Mesenchymal stem cell (in vitro differentiated cells and primary cell): ENCODE measurements at regions not wholly inside any gene's neighbourhood (a gene's known extent, or its start where the extent isn't known, plus 50 kb on each side); places are given as distances from the start of the nearest gene placed in this dataset.
A peak's percentile ranks its signal among the peaks of the same experiment; 100 is the strongest.

Source experiments
- DNase-seq: peaks from one replicate; pipeline ENCODE4 v3.0.0-alpha.2; 2013
- H2AFZ ChIP-seq: one replicate; pipeline ENCODE4 v1.6.1; 2013; ENCODE audit warnings: low read depth, mild to moderate bottlenecking, control low read depth, inconsistent platforms, low read length, moderate library complexity
- H2AK5ac ChIP-seq: 2 replicates; pipeline ENCODE4 v1.6.1; 2013; ENCODE audit warnings: low read length, moderate library complexity, mild to moderate bottlenecking, inconsistent platforms; ENCODE audit not compliant: severe bottlenecking
- H2BK120ac ChIP-seq: one replicate; pipeline ENCODE4 v1.6.1; 2013; ENCODE audit warnings: low read depth, mild to moderate bottlenecking, inconsistent platforms, low read length, moderate library complexity
- H2BK12ac ChIP-seq, 2 experiments: one replicate each; pipeline ENCODE4 v1.6.1; 2013; ENCODE audit warnings: inconsistent platforms in 2 of 2, low read length in 2 of 2, mild to moderate bottlenecking in 2 of 2, moderate library complexity in 2 of 2, control low read depth in 1 of 2
- H2BK15ac ChIP-seq: one replicate; pipeline ENCODE4 v1.6.1; 2013; ENCODE audit warnings: mild to moderate bottlenecking, low read depth, inconsistent platforms; ENCODE audit not compliant: poor library complexity, severe bottlenecking
- H2BK5ac ChIP-seq: 2 replicates; pipeline ENCODE4 v1.6.1; 2013; ENCODE audit warnings: low read depth, mild to moderate bottlenecking, low read length, control low read depth, inconsistent platforms; ENCODE audit not compliant: poor library complexity, severe bottlenecking
- H3K14ac ChIP-seq, 2 experiments: one replicate each; pipeline ENCODE4 v1.6.1; 2013; ENCODE audit warnings: inconsistent platforms in 2 of 2, low read length in 2 of 2, control low read depth in 1 of 2, mild to moderate bottlenecking in 1 of 2, moderate library complexity in 1 of 2
- H3K18ac ChIP-seq, 2 experiments: one replicate each; pipeline ENCODE4 v1.6.1; 2013; ENCODE audit warnings: inconsistent platforms in 2 of 2, low read length in 2 of 2, control low read depth in 1 of 2, low read depth in 1 of 2, mild to moderate bottlenecking in 1 of 2
- H3K23ac ChIP-seq, 2 experiments: one replicate each; pipeline ENCODE4 v1.6.1; 2013; ENCODE audit warnings: inconsistent platforms in 2 of 2, low read length in 2 of 2, mild to moderate bottlenecking in 2 of 2, moderate library complexity in 2 of 2, control low read depth in 1 of 2
- H3K27ac ChIP-seq: 2 replicates; pipeline ENCODE4 v1.5.1; 2013; ENCODE audit warnings: mild to moderate bottlenecking, moderate library complexity, low read length, control low read depth, inconsistent platforms; ENCODE audit not compliant: poor library complexity, severe bottlenecking
- H3K27me3 ChIP-seq, 2 experiments: 2 replicates each; pipeline versions ENCODE4 v1.6.1 to v1.7.0; 2013; ENCODE audit warnings: low read length in 2 of 2, mild to moderate bottlenecking in 2 of 2, moderate library complexity in 2 of 2, control low read depth in 1 of 2, inconsistent platforms in 1 of 2; ENCODE audit not compliant: control insufficient read depth in 1 of 2, insufficient read depth in 1 of 2
- H3K36me3 ChIP-seq, 2 experiments: 2 replicates each; pipeline versions ENCODE4 v1.6.1 to v1.7.0; 2013; ENCODE audit warnings: low read length in 2 of 2, control low read depth in 1 of 2, inconsistent platforms in 1 of 2, low read depth in 1 of 2, mild to moderate bottlenecking in 1 of 2; ENCODE audit not compliant: insufficient read depth in 2 of 2, control insufficient read depth in 1 of 2
- H3K4ac ChIP-seq, 2 experiments: one replicate each; pipeline ENCODE4 v1.6.1; 2013; ENCODE audit warnings: inconsistent platforms in 2 of 2, low read length in 2 of 2, mild to moderate bottlenecking in 2 of 2, moderate library complexity in 2 of 2, control low read depth in 1 of 2, low read depth in 1 of 2
- H3K4me1 ChIP-seq: 2 replicates; pipeline ENCODE4 v1.6.1; 2013; ENCODE audit warnings: low read depth, low read length, control low read depth; ENCODE audit not compliant: control insufficient read depth, insufficient read depth
- H3K4me2 ChIP-seq: 2 replicates; pipeline ENCODE4 v1.6.1; 2013; ENCODE audit warnings: low read length, mild to moderate bottlenecking, inconsistent platforms; ENCODE audit not compliant: poor library complexity, severe bottlenecking
- H3K4me3 ChIP-seq, 2 experiments: 2 replicates each; pipeline versions ENCODE4 v1.5.1 to v1.7.0; 2013; ENCODE audit warnings: low read length in 2 of 2, mild to moderate bottlenecking in 2 of 2, control low read depth in 1 of 2, low read depth in 1 of 2; ENCODE audit not compliant: insufficient read depth in 1 of 2
- H3K79me1 ChIP-seq: replicated peaks from 2 replicates; pipeline ENCODE4 v1.6.1; 2013; ENCODE audit warnings: mild to moderate bottlenecking, control low read depth, low read length, inconsistent platforms; ENCODE audit not compliant: poor library complexity, severe bottlenecking
- H3K9ac ChIP-seq: 2 replicates; pipeline ENCODE4 v1.7.0; 2013; ENCODE audit warnings: mild to moderate bottlenecking, low read length, moderate library complexity
- H3K9me3 ChIP-seq: 2 replicates; pipeline ENCODE4 v1.7.0; 2013; ENCODE audit warnings: mild to moderate bottlenecking, low read length; ENCODE audit not compliant: control insufficient read depth
- H4K8ac ChIP-seq: one replicate; pipeline ENCODE4 v1.6.1; 2013; ENCODE audit warnings: inconsistent platforms, mild to moderate bottlenecking, low read length, moderate library complexity
- H4K91ac ChIP-seq: one replicate; pipeline ENCODE4 v1.6.1; 2013; ENCODE audit warnings: mild to moderate bottlenecking, low read length, inconsistent platforms
- WGBS: methylation state at CpG from one replicate; pipeline ENCODE4 v1.1.7; 2013; ENCODE audit warnings: mixed read lengths; 5-methylcytosine and 5-hydroxymethylcytosine counted together

DNA sequence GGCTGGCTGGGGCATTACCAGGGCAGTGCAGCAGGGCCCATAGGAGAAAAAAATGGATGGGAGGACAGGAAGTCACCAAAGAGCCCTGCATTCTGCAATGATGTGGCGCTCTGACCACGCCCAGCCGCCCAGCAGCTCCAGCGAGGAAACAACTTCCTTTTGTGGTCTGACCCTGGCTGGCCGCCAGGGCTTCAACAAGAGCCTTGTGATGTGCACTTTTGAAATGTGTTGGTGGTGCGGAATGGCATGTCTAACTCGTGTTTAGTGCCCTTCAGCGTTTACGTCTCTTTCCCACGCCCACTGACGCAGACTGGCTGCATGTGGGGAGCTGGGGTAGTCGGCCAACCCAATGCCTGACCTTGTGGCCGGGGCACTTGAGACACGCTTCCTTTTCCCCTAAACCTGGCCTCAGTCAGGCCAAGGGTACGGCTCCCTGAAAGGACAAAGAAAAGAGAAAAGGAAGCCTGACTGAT is 81.9 kb upstream of the CTNNB1 start:
- no peak overlapping the region for H3K4me2 ChIP-seq
- no peak overlapping the region for H2AK5ac ChIP-seq
- H2BK12ac ChIP-seq: peak overlapping the region in 1 of 2 experiments; percentile 49
- no peak overlapping the region for H2BK120ac ChIP-seq
- peak; percentile 100 for DNase-seq
- H3K27me3 ChIP-seq: peaks cover 0 to 6% of the 10 kb centered on the region in 2 experiments
- H3K23ac ChIP-seq: no peak overlapping the region
- peaks cover 5% of the 10 kb centered on the region for H3K9me3 ChIP-seq
- H3K14ac ChIP-seq: no peak overlapping the region
- no peak overlapping the region for H2BK5ac ChIP-seq
- peak overlapping the region in 1 of 2 experiments; percentile 3 for H3K4ac ChIP-seq
- no peaks in the 10 kb centered on the region for H3K36me3 ChIP-seq
- peak overlapping the region; percentile 21 for H2AFZ ChIP-seq
- peak overlapping the region; percentile 66 for H4K8ac ChIP-seq
- peak overlapping the region; percentile 4 to 77 for H3K18ac ChIP-seq
- peak overlapping the region; percentile 30 for H3K27ac ChIP-seq
- H3K9ac ChIP-seq: no peak overlapping the region
- H4K91ac ChIP-seq: peak overlapping the region; percentile 25
- peak overlapping the region; percentile 86 for H2BK15ac ChIP-seq
- WGBS: 6% methylated on average over 15 of the region's 15 CpGs
- peaks cover 12% of the 10 kb centered on the region for H3K4me1 ChIP-seq
- no peaks in the 10 kb centered on the region for H3K79me1 ChIP-seq
- no peak overlapping the region for H3K4me3 ChIP-seq

DNA sequence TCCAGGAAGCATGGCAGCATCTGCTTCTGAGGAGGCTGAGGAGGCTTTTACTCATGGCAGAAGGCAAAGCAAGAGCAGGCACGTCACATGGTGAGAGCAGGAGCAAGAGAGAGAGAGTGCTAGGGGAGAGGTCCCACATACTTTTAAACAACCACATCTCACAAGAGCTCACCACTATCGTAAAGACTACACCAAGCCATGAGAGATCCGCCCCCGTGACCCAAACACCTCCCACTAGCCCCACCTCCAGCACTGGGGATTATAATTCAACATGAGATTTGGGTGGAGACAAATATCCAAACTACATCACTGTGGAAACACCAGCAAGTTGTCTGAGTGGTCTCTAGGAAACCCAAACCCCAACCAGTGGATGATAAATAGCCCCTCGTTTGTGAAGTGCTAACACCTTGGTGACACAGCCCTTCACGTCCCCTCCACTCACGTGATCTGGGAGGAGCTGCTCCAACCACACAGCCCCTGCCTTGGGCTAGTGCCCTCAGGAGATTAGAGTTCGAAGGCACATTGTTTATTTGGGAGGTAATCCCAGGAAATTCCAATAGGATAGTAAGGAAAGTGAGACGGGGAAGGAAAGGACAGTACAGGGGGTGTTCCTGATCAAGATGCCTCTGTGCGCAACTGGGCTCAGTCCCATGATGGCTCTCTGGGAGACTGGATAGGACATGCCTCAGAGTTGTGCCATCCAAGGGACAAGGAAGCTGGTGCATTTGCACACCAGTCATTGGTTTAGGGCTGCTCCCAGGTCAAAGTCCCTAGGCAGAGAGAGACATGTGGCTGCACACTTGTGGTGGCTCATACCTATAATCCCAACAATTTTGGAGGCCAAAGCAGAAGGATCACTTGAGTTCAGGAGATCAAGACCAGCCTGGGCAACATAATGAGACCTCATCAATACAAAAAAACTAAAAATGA is 80.6 kb upstream of the CTNNB1 start:
- no peak overlapping the region for H3K4me2 ChIP-seq
- no peaks in the 10 kb centered on the region for H3K79me1 ChIP-seq
- H2AFZ ChIP-seq: no peak overlapping the region
- no peak overlapping the region for H2BK15ac ChIP-seq
- peak overlapping the region in 1 of 2 experiments; percentile 37 for H3K18ac ChIP-seq
- H3K4ac ChIP-seq: no peak overlapping the region
- no peaks in the 10 kb centered on the region for H3K36me3 ChIP-seq
- no peak overlapping the region for H3K4me3 ChIP-seq
- no peak overlapping the region for H2BK5ac ChIP-seq
- H3K23ac ChIP-seq: no peak overlapping the region
- no peak overlapping the region for H2AK5ac ChIP-seq
- peaks cover 12% of the 10 kb centered on the region for H3K4me1 ChIP-seq
- H3K27me3 ChIP-seq: peaks cover 0 to 6% of the 10 kb centered on the region in 2 experiments
- peak; percentile 22 for DNase-seq
- WGBS: 83% methylated on average over 9 of the region's 10 CpGs
- H4K91ac ChIP-seq: no peak overlapping the region
- H2BK12ac ChIP-seq: no peak overlapping the region
- no peak overlapping the region for H3K27ac ChIP-seq
- no peak overlapping the region for H4K8ac ChIP-seq
- no peak overlapping the region for H3K9ac ChIP-seq
- H3K14ac ChIP-seq: no peak overlapping the region
- peaks cover 5% of the 10 kb centered on the region for H3K9me3 ChIP-seq
- no peak overlapping the region for H2BK120ac ChIP-seq

DNA sequence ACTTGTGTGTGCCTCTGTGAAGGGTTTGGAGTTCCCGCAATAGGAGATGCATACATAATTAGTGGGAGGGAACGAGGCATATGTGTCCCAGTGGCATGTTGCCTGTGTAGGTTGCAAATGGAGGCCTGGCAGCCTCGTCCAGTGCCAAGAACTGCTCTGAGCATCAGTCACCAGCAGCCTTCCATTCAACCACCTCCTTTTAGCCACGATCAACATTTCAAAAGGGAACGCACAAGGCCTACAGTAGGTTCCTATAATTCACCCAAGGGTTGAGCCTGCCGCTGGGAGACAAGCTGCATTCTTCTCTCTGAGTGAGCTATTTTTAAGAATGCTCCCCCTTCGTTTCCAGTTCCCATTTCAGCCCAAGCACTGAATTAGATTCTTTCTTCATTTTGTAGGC is 78.8 kb upstream of the CTNNB1 start:
- no peak overlapping the region for H2BK5ac ChIP-seq
- 84% methylated on average over 7 of the region's 7 CpGs for WGBS
- no peak for DNase-seq
- H2AFZ ChIP-seq: no peak overlapping the region
- H3K14ac ChIP-seq: no peak overlapping the region
- H3K18ac ChIP-seq: no peak overlapping the region
- no peaks in the 10 kb centered on the region for H3K79me1 ChIP-seq
- no peak overlapping the region for H4K8ac ChIP-seq
- H3K9me3 ChIP-seq: peaks cover 12% of the 10 kb centered on the region
- no peak overlapping the region for H3K27ac ChIP-seq
- H2BK120ac ChIP-seq: no peak overlapping the region
- H3K4me1 ChIP-seq: peaks cover 12% of the 10 kb centered on the region
- no peak overlapping the region for H3K4me2 ChIP-seq
- H3K36me3 ChIP-seq: no peaks in the 10 kb centered on the region
- H3K4ac ChIP-seq: no peak overlapping the region
- H3K27me3 ChIP-seq: peaks cover 0 to 6% of the 10 kb centered on the region in 2 experiments
- no peak overlapping the region for H3K4me3 ChIP-seq
- H3K23ac ChIP-seq: no peak overlapping the region
- H4K91ac ChIP-seq: no peak overlapping the region
- H2AK5ac ChIP-seq: peak overlapping the region; percentile 11
- H2BK12ac ChIP-seq: peak overlapping the region in 1 of 2 experiments; percentile 55
- H2BK15ac ChIP-seq: no peak overlapping the region
- H3K9ac ChIP-seq: no peak overlapping the region

DNA sequence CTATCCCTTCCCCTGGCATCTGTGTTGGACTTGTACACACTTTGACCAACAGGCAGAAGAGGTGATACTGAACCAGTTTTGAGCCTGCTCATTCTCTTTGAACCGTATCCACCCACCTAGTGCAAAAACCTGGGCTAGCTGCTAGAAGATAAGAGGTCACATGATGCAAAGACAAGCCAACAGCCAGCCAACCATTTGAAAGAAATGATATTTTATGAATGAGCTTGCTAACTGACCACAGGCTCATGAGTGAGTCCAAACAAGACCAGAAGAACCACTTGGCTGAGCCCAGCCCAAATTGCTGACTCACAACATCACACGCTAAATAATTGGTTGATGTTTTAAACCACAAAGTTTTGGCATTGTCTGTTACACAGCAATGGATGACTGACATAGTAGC is 74.0 kb upstream of the CTNNB1 start:
- Histone ChIP-seq H4K91ac (no peak overlapping the region), H4K8ac (no peak overlapping the region), H3K9me3 (peaks cover 52% of the 10 kb centered on the region), H3K4ac (no peak overlapping the region), H2AFZ (no peak overlapping the region), H2AK5ac (no peak overlapping the region), H3K27me3 (peaks cover 0 to 6% of the 10 kb centered on the region in 2 experiments), H3K4me2 (no peak overlapping the region), H3K14ac (no peak overlapping the region), H2BK120ac (no peak overlapping the region), H3K4me1 (peaks cover 2% of the 10 kb centered on the region), H3K36me3 (no peaks in the 10 kb centered on the region), H3K18ac (no peak overlapping the region), H2BK5ac (no peak overlapping the region), H3K4me3 (no peak overlapping the region), H3K27ac (no peak overlapping the region), H3K23ac (no peak overlapping the region), H2BK12ac (no peak overlapping the region), H2BK15ac (no peak overlapping the region), H3K9ac (no peak overlapping the region), H3K79me1 (no peaks in the 10 kb centered on the region)
- DNase-seq: no peak
- WGBS: 78% methylated on average over 2 of the region's 2 CpGs
